Activated naive CD4-positive, alpha-beta T cell treated with anti-CD3 and anti-CD28 coated beads, Interleukin-2, amount 50 U/mL, for 24 hours (primary cell): ENCODE measurements at regions not wholly inside any gene's neighbourhood (a gene's known extent, or its start where the extent isn't known, plus 50 kb on each side); places are given as distances from the start of the nearest gene placed in this dataset.
"Not testable (repeated sequence)": the region's sequence is repeated elsewhere in the genome, so short reads cannot be mapped to it uniquely, and the experiment has no call there.

Experiments
- H3K27ac Mint-ChIP-seq: one replicate; pipeline ENCODE4 v1.8.0; 2021; ENCODE audit warnings: mild to moderate bottlenecking, mixed read lengths
- H3K27me3 Mint-ChIP-seq: one replicate; pipeline ENCODE4 v1.8.0; 2021; ENCODE audit warnings: mixed read lengths
- H3K36me3 Mint-ChIP-seq: one replicate; pipeline ENCODE4 v1.8.0; 2021; ENCODE audit warnings: mixed read lengths
- H3K4me1 Mint-ChIP-seq: one replicate; pipeline ENCODE4 v1.8.0; 2021; ENCODE audit warnings: mixed read lengths
- H3K4me3 Mint-ChIP-seq: one replicate; pipeline ENCODE4 v1.8.0; 2021; ENCODE audit warnings: mild to moderate bottlenecking, mixed read lengths
- H3K9me3 Mint-ChIP-seq: one replicate; pipeline ENCODE4 v1.8.0; 2021; ENCODE audit warnings: mixed read lengths

GRCh38 chr10:80697926-80698325 is 160.2 kb downstream of the SH2D4B start:
- Mint-ChIP-seq H3K9me3 (no peaks in the 10 kb centered on the region), H3K36me3 (no peaks in the 10 kb centered on the region), H3K4me1 (no peaks in the 10 kb centered on the region), H3K4me3 (no peak overlapping the region), H3K27ac (no peak overlapping the region), H3K27me3 (no peaks in the 10 kb centered on the region)

GRCh38 chr10:80699602-80700039 is 161.9 kb downstream of the SH2D4B start:
- Mint-ChIP-seq H3K9me3 (no peaks in the 10 kb centered on the region), H3K27ac (no peak overlapping the region), H3K4me3 (no peak overlapping the region), H3K27me3 (no peaks in the 10 kb centered on the region), H3K4me1 (no peaks in the 10 kb centered on the region), H3K36me3 (no peaks in the 10 kb centered on the region)

- Mint-ChIP-seq H3K27ac (no peak overlapping the region), H3K9me3 (no peaks in the 10 kb centered on the region), H3K4me3 (no peak overlapping the region), H3K36me3 (no peaks in the 10 kb centered on the region), H3K27me3 (no peaks in the 10 kb centered on the region), H3K4me1 (no peaks in the 10 kb centered on the region)
These were observed 162.6 kb downstream of the SH2D4B start for GRCh38 chr10:80700252-80700651.

GRCh38 chr10:80700760-80701444 is 163.2 kb downstream of the SH2D4B start:
- H3K27me3 Mint-ChIP-seq, result no peaks in the 10 kb centered on the region
- H3K27ac Mint-ChIP-seq, result no peak overlapping the region
- no peaks in the 10 kb centered on the region for H3K36me3 Mint-ChIP-seq
- no peaks in the 10 kb centered on the region for H3K4me1 Mint-ChIP-seq
- H3K9me3 Mint-ChIP-seq, result no peaks in the 10 kb centered on the region
- no peak overlapping the region for H3K4me3 Mint-ChIP-seq

- no peaks in the 10 kb centered on the region for H3K9me3 Mint-ChIP-seq
- no peak overlapping the region for H3K27ac Mint-ChIP-seq
- no peak overlapping the region for H3K4me3 Mint-ChIP-seq
- H3K27me3 Mint-ChIP-seq, result peaks cover 2% of the 10 kb centered on the region
- H3K4me1 Mint-ChIP-seq, result no peaks in the 10 kb centered on the region
- H3K36me3 Mint-ChIP-seq, result no peaks in the 10 kb centered on the region
These were observed 164.0 kb downstream of the SH2D4B start for GRCh38 chr10:80701706-80702105.

- Mint-ChIP-seq H3K27ac (no peak overlapping the region), H3K4me3 (no peak overlapping the region), H3K36me3 (no peaks in the 10 kb centered on the region), H3K4me1 (no peaks in the 10 kb centered on the region), H3K9me3 (no peaks in the 10 kb centered on the region), H3K27me3 (peaks cover 2% of the 10 kb centered on the region)
These were observed 164.4 kb downstream of the SH2D4B start for GRCh38 chr10:80702143-80702542.

GRCh38 chr10:80705899-80706298 is 168.2 kb downstream of the SH2D4B start:
- no peak overlapping the region for H3K4me3 Mint-ChIP-seq
- no peaks in the 10 kb centered on the region for H3K4me1 Mint-ChIP-seq
- no peak overlapping the region for H3K27ac Mint-ChIP-seq
- H3K27me3 Mint-ChIP-seq, result peaks cover 2% of the 10 kb centered on the region
- no peaks in the 10 kb centered on the region for H3K36me3 Mint-ChIP-seq
- no peaks in the 10 kb centered on the region for H3K9me3 Mint-ChIP-seq

- Mint-ChIP-seq H3K9me3 (no peaks in the 10 kb centered on the region), H3K27me3 (peaks cover 6% of the 10 kb centered on the region), H3K27ac (no peak overlapping the region), H3K4me3 (no peak overlapping the region), H3K4me1 (no peaks in the 10 kb centered on the region), H3K36me3 (no peaks in the 10 kb centered on the region)
These were observed 170.5 kb downstream of the SH2D4B start for GRCh38 chr10:80708185-80708584.

- Mint-ChIP-seq H3K4me3 (no peak overlapping the region), H3K27ac (no peak overlapping the region), H3K27me3 (peaks cover 6% of the 10 kb centered on the region), H3K9me3 (no peaks in the 10 kb centered on the region), H3K36me3 (no peaks in the 10 kb centered on the region), H3K4me1 (no peaks in the 10 kb centered on the region)
These were observed 171.1 kb downstream of the SH2D4B start for GRCh38 chr10:80708808-80709207.

- Mint-ChIP-seq H3K27ac (no peak overlapping the region), H3K4me3 (no peak overlapping the region), H3K4me1 (no peaks in the 10 kb centered on the region), H3K9me3 (no peaks in the 10 kb centered on the region), H3K36me3 (no peaks in the 10 kb centered on the region), H3K27me3 (peaks cover 6% of the 10 kb centered on the region)
These were observed 172.2 kb downstream of the SH2D4B start for GRCh38 chr10:80709866-80710265.

- H3K27ac Mint-ChIP-seq, result no peak overlapping the region
- no peaks in the 10 kb centered on the region for H3K4me1 Mint-ChIP-seq
- H3K4me3 Mint-ChIP-seq, result no peak overlapping the region
- H3K36me3 Mint-ChIP-seq, result no peaks in the 10 kb centered on the region
- H3K9me3 Mint-ChIP-seq, result no peaks in the 10 kb centered on the region
- H3K27me3 Mint-ChIP-seq, result peaks cover 4% of the 10 kb centered on the region
These were observed 175.8 kb downstream of the SH2D4B start for GRCh38 chr10:80713398-80713928.

- Mint-ChIP-seq H3K9me3 (no peaks in the 10 kb centered on the region), H3K27me3 (peaks cover 4% of the 10 kb centered on the region), H3K27ac (no peak overlapping the region), H3K36me3 (no peaks in the 10 kb centered on the region), H3K4me3 (no peak overlapping the region), H3K4me1 (no peaks in the 10 kb centered on the region)
These were observed 176.9 kb downstream of the SH2D4B start for GRCh38 chr10:80714566-80714965.

GRCh38 chr10:80718024-80718423 is 180.3 kb downstream of the SH2D4B start:
- Mint-ChIP-seq H3K9me3 (no peaks in the 10 kb centered on the region), H3K4me1 (no peaks in the 10 kb centered on the region), H3K36me3 (no peaks in the 10 kb centered on the region), H3K27ac (no peak overlapping the region), H3K27me3 (no peaks in the 10 kb centered on the region), H3K4me3 (no peak overlapping the region)

- Mint-ChIP-seq H3K4me3 (no peak overlapping the region), H3K36me3 (no peaks in the 10 kb centered on the region), H3K27ac (no peak overlapping the region), H3K9me3 (no peaks in the 10 kb centered on the region), H3K27me3 (no peaks in the 10 kb centered on the region), H3K4me1 (no peaks in the 10 kb centered on the region)
These were observed 182.2 kb downstream of the SH2D4B start for GRCh38 chr10:80719935-80720334.

GRCh38 chr10:80720549-80720948 is 182.8 kb downstream of the SH2D4B start:
- Mint-ChIP-seq H3K27ac (no peak overlapping the region), H3K9me3 (no peaks in the 10 kb centered on the region), H3K4me3 (no peak overlapping the region), H3K4me1 (no peaks in the 10 kb centered on the region), H3K36me3 (no peaks in the 10 kb centered on the region), H3K27me3 (no peaks in the 10 kb centered on the region)

- H3K9me3 Mint-ChIP-seq, H3K4me1 Mint-ChIP-seq, H3K36me3 Mint-ChIP-seq, H3K27me3 Mint-ChIP-seq, H3K4me3 Mint-ChIP-seq, H3K27ac Mint-ChIP-seq: not testable (repeated sequence)
These were observed 190.7 kb downstream of the SH2D4B start for GRCh38 chr10:80728354-80728753.

- Mint-ChIP-seq H3K4me3 (no peak overlapping the region), H3K36me3 (no peaks in the 10 kb centered on the region), H3K27ac (no peak overlapping the region), H3K4me1 (no peaks in the 10 kb centered on the region), H3K27me3 (peaks cover 3% of the 10 kb centered on the region), H3K9me3 (no peaks in the 10 kb centered on the region)
These were observed 192.2 kb downstream of the SH2D4B start for GRCh38 chr10:80729896-80730295.
